Left renal cortex interstitium (tissue), 4 donors: ENCODE measurements at regions not wholly inside any gene's neighbourhood (a gene's known extent, or its start where the extent isn't known, plus 50 kb on each side); places are given as distances from the start of the nearest gene placed in this dataset.

Source experiments
- DNase-seq, 4 donors: peaks; one replicate each; pipeline ENCODE4 v3.0.0-alpha.2; 2013; ENCODE audit warnings: low read depth in 4 of 4, low spot score in 2 of 4, missing footprints in 1 of 4

- no peak for DNase-seq
Measured at GRCh38 chr15:38671675-38672254, 107.2 kb upstream of the RASGRP1 start.

- no peak for DNase-seq
Measured at GRCh38 chr15:38672273-38672672, 107.7 kb upstream of the RASGRP1 start.

- DNase-seq = no peak
Measured at GRCh38 chr15:38672814-38673670, 108.4 kb upstream of the RASGRP1 start.

- no peak for DNase-seq
Measured at GRCh38 chr15:38674448-38674847, 109.8 kb upstream of the RASGRP1 start.

- no peak for DNase-seq
Measured at GRCh38 chr15:38678281-38678680, 113.7 kb upstream of the RASGRP1 start.

- DNase-seq = no peak
Measured at GRCh38 chr15:38680775-38681174, 116.2 kb upstream of the RASGRP1 start.

- no peak for DNase-seq
Measured at GRCh38 chr15:38682363-38682762, 117.7 kb upstream of the RASGRP1 start.

- DNase-seq = no peak
Measured at GRCh38 chr15:38682861-38683260, 118.2 kb upstream of the RASGRP1 start.

GRCh38 chr15:38683382-38684242 lies 119.0 kb upstream of the RASGRP1 start:
- no peak for DNase-seq

- no peak for DNase-seq
Measured at GRCh38 chr15:38684440-38685010, 119.9 kb upstream of the RASGRP1 start.

GRCh38 chr15:38685686-38686339 lies 121.2 kb upstream of the RASGRP1 start:
- no peak for DNase-seq

- no peak for DNase-seq
Measured at GRCh38 chr15:38687340-38687739, 122.7 kb upstream of the RASGRP1 start.

GRCh38 chr15:38687775-38688495 lies 123.3 kb upstream of the RASGRP1 start:
- DNase-seq = no peak

GRCh38 chr15:38688761-38689160 lies 124.1 kb upstream of the RASGRP1 start:
- DNase-seq = no peak

GRCh38 chr15:38689522-38689921 lies 124.9 kb upstream of the RASGRP1 start:
- no peak for DNase-seq

GRCh38 chr15:38690216-38690615 lies 125.6 kb upstream of the RASGRP1 start:
- no peak for DNase-seq

- DNase-seq = peak in 3 of 4 donors; percentile 61 to 77 (median 65)
Measured at GRCh38 chr15:38690719-38691332, 126.2 kb upstream of the RASGRP1 start.

GRCh38 chr15:38691377-38691776 lies 126.8 kb upstream of the RASGRP1 start:
- no peak for DNase-seq
